ENCODE measurements at regions not wholly inside any gene's neighbourhood (a gene's known extent, or its start where the extent isn't known, plus 50 kb on each side); places are given as distances from the start of the nearest gene placed in this dataset.

DNA sequence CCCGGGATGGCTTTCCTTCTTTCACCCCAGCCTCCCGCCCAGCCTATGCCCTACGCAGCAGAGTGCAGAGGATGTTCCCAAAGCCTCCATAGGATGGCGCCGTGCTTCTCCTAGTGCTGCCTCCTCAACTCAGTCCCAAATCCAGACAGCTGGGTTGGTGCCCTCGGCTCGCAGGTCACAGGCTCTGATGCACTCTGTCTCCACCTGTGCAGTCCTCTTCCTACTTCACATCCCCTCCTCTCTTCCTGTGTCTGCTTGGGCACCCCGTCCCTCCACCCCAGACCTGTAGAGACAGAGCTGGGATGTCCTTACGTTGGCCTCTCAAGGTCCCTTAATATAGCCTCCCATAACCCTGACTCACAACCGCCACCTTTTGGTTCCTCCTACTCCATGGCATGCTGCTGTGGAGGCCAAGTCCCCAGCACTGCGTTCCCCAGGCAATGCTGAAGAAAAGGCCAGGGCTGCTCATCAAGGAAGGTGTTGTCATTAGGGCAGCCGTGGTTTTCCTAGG, 314.4 kb downstream of the GADD45G start:
- ATAC-seq (ENCODE audit: poor library complexity) (peak; percentile 93), DNase-seq (peak; percentile 50)
- intact Hi-C loops (cut with DNase I): loop anchor here (5.0 kb wide), 1 partner anchor 178 kb away; no protein-coding TSS in a partner anchor

DNA sequence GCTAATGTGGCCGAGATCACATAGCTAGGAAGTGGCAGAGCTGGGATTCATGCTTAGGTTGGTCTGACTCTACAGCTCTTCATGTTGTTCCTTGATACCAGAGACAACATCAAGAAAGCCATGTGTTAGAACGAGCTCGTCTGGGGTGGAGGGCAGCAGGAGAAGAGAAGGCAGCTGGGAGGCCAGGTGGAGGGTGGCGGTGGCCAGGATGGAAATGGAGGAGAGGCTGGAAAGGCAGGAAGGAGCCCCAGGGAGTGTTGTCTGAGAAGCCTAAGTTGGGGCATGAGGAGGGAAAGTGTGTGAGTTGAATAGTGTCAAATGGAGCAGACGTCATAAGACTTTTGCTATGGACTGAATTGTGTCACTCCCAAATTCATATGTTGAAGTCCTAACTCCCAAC, 315.3 kb downstream of the GADD45G start:
- DNase-seq: no peak
- intact Hi-C loops (cut with DNase I): loop anchor here (10.0 kb wide), 1 partner anchor 315 kb away; the partner anchor contains the start of gene GADD45G

DNA sequence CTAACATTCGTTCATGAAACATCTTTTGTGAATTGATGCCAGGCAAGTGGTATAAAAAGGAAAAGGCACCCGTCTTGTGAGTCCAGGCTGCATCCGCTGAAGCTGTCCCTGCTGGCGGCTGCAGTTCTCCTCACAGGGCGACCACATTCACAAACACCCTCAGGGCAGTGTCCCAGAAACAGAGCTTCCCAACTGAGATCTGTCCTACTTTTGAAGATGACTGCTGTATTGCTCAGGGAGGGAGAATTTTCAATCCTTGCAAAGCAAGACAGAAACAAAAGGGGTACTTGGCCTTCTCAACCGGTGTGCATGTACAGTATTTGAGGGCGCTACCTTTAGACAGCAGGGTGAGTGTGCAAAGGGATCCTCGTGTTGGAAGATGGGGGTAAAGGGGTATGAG, 316.1 kb downstream of the GADD45G start:
- DNase-seq: no peak
- no peak for ATAC-seq (ENCODE audit: poor library complexity)
- intact Hi-C loops (cut with DNase I): loop anchor here (10.0 kb wide), 1 partner anchor 316 kb away; the partner anchor contains the start of gene GADD45G

More for the DNA sequence above, 315.3 kb downstream of the GADD45G start:
- ATAC-seq (ENCODE audit: poor library complexity): no peak

DNA sequence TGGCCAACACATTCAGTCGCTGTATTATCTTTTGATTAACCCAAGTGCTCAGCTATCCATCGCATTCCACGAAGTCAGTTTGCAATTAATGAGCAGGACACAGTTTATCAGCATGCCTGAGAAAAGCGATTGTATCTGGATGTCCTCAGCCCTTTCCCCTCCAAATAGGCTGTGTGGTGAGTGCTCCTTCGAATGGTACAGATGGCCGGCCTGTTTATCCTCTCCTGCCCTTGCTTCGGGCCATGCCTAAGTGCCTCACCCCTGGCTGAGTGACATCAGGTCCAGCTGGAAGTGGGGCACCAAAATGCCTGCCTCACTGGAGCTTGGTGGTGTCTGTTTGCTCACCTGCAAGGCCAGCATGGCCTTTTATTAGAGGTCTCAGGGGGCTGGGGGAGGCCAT, 317.3 kb downstream of the GADD45G start:
- DNase-seq: no peak
- intact Hi-C loops (cut with DNase I): loop anchor here (10.0 kb wide), 1 partner anchor 317 kb away; the partner anchor contains the start of gene GADD45G
- ATAC-seq (ENCODE audit: poor library complexity): no peak

DNA sequence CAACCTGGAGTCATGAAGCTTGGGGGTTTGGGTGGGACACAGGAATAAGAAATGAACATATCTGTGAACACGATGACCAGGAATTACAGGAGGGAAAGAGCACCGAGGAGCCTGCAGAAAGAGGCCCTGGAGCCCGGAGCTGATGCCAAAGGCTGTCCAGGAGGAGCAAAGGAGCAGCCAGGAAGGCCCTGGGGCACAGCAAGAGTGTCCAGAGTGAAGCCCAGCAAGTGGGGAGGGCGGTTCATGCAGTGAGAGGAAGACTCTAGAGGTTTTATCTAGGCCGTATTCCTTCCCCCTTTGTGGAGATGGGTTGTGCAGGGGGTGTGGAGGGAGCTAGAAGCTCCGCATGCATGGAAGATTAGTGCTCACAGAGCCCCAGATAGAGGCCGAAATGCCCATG, 318.4 kb downstream of the GADD45G start:
- ATAC-seq (ENCODE audit: poor library complexity): no peak
- no peak for DNase-seq
- intact Hi-C loops (cut with DNase I): loop anchor here (10.0 kb wide), 1 partner anchor 318 kb away; the partner anchor contains the start of gene GADD45G

DNA sequence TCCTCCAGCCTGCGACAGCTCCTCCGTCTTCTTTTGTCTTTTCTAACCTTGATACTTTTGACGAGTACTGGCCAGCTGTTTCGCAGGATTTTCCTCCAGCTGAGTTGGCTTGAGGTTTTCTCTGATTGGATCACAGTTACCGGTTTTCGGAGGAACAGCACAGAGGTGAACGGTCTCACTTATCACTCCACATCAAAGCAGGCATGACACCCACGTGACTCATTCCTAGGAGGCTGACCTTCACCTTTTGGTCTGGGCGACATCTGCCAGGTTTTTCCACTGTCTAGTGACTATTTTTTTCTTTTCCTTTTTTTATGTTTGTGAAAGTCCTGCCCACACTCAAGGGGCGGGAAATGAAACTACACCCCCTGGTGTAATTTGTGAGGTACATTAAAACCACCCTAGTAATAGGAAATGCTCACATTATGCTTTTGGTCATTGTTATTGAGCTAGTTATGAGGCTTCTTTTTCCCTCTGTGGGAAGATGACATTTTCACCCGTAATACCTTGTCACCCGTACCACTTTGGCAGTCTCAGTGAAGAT, 319.2 kb downstream of the GADD45G start:
- DNase-seq: no peak
- intact Hi-C loops (cut with DNase I): loop anchor here (10.0 kb wide), 1 partner anchor 319 kb away; the partner anchor contains the start of gene GADD45G
- ATAC-seq (ENCODE audit: poor library complexity): no peak

DNA sequence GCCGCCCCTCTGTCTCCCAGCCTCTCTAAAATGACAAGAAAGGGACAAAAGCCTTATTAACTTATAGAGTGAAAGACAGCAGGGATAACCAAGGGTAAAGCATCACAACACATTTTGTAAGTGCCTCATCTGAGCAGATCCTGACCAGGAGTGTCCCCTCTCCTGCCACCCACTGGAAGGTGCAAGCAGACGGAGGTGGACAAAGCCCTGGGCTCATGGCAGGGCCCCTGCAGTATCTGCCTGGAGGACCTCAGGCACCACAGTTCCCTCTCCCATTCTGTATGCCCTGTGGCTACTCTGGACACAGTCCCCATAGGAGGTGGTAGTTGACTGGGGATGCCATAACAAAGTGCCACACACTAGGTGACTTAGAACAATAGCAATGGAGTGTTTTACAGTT, 319.8 kb downstream of the GADD45G start:
- DNase-seq (no peak), ATAC-seq (ENCODE audit: poor library complexity) (no peak)
- intact Hi-C loops (cut with DNase I): loop anchor here (10.0 kb wide), 1 partner anchor 320 kb away; the partner anchor contains the start of gene GADD45G

DNA sequence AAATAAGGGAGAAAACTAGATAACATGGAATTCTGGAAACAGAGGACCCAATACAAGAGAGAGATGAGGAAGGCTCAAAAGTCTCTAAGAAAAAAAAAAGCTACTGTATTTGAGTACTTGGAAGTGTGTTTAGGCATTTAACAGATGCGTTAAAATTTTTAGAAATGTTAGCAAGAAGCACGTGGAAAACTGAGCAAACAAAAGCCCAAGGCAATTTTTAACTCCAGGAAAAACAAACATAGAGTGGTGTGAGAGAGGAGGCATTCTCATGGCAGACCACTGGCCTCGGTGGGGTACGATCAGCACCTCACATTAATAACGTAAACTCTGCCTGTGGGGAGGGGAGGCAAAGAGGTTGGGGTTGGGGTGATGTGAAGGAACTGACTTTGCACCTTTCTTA, 321.4 kb downstream of the GADD45G start:
- intact Hi-C loops (cut with DNase I): loop anchor here (10.0 kb wide), 1 partner anchor 321 kb away; the partner anchor contains the start of gene GADD45G
- DNase-seq (no peak), ATAC-seq (ENCODE audit: poor library complexity) (no peak)

DNA sequence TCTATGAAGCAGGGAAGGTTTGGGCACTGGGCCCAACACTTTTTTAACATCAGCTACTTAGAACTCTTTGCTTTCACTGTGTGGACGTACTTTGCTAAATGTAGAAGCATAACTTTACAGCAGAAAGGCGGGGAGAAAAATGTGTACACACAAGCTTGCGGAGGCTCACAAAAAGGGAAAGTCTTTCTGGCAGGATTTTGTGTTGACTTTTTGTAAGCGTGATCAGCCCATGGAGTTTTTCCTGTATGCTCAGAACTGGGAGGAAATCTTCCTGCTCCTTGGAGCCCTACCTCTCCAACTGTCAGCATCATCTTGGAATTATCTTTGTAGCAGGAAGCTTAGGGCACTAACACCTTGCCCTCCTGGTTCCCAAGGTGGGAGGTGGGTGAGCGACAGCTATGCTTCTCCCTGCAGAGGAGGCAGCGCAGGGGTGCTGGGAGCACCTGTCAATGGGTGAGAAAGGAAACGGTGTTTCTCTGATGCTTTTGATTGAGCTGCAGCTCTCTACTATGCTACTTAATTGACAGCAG, 321.9 kb downstream of the GADD45G start:
- ATAC-seq (ENCODE audit: poor library complexity): no peak
- no peak for DNase-seq
- intact Hi-C loops (cut with DNase I): loop anchor here (10.0 kb wide), 1 partner anchor 322 kb away; the partner anchor contains the start of gene GADD45G

DNA sequence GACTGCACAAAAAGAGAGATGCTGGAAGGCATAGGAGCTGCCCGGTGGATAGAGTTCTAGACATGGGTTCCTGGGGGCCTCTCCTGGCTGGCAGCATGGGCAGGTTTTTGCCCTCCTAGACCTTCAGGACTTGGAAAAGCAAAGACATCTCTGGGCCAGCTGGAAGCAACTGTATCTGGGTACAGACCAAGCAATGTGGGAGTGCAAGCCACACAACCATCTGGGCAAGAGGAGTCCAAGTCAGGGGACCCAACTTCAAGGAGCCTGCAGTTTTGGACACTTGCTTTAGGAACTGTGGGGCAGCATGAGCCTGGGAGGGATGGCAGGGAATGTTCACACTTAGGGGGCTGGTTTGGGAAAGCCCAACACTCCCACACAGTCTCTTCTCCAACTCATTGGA, 323.3 kb downstream of the GADD45G start:
- intact Hi-C loops (cut with DNase I): loop anchor here (10.0 kb wide), 1 partner anchor 323 kb away; the partner anchor contains the start of gene GADD45G
- no peak for ATAC-seq (ENCODE audit: poor library complexity)
- no peak for DNase-seq

DNA sequence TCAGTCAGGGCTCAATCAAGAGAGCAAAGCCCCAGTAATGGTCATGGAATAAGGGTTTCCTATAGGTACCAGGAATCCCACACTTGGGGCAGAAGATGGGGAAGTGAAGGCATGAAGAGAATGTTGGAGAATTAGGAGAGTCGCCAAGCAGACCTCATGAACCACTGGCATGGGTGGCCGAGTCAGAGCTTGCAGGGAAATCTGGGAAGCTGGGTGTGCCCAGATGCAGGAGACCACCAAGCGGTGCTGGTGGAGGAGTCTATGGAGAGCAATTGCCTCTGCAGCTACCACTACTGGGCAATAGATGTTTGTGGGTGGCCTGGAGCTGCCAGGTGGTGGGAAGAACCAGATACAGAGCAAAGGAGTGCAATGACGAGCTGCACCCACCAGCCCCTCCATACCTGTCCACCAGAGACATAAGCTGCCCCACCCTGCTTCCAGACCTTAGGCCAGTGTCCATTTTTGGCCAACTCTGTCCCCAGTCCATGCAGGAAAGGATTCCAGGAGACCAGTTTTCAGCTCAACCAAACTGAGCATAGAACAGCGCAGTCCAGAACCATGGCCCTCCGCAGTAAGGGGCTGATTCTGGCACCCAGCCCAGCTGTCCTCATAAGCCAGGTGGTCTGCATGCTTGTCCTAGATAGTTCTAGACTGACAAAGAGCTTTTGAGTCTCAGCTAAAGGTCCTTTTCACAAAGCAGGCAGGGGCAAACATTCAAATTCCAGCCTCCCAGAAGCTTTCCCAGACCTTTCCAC, 323.9 kb downstream of the GADD45G start:
- DNase-seq: no peak
- intact Hi-C loops (cut with DNase I): loop anchor here (10.0 kb wide), 1 partner anchor 324 kb away; the partner anchor contains the start of gene GADD45G
- no peak for ATAC-seq (ENCODE audit: poor library complexity)

DNA sequence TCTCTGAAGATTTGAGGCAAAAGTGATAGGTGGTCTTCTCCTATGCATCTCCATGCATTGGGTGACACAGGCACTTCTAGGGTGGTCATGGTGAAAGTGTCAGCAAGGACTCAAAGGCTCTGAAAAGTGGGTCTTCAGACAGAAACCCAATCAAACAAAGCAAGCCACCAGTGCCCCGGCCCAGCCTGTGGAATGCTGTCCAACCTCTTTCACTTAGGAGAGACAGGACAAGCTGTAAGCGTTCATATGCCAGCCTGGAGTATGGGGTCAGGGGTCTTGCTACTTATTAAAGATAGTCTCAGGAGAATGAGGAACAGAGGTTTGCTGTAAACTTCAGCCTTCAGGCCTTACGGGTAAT, 324.5 kb downstream of the GADD45G start:
- intact Hi-C loops (cut with DNase I): loop anchor here (10.0 kb wide), 1 partner anchor 324 kb away; the partner anchor contains the start of gene GADD45G
- ATAC-seq (ENCODE audit: poor library complexity) (no peak), DNase-seq (no peak)

DNA sequence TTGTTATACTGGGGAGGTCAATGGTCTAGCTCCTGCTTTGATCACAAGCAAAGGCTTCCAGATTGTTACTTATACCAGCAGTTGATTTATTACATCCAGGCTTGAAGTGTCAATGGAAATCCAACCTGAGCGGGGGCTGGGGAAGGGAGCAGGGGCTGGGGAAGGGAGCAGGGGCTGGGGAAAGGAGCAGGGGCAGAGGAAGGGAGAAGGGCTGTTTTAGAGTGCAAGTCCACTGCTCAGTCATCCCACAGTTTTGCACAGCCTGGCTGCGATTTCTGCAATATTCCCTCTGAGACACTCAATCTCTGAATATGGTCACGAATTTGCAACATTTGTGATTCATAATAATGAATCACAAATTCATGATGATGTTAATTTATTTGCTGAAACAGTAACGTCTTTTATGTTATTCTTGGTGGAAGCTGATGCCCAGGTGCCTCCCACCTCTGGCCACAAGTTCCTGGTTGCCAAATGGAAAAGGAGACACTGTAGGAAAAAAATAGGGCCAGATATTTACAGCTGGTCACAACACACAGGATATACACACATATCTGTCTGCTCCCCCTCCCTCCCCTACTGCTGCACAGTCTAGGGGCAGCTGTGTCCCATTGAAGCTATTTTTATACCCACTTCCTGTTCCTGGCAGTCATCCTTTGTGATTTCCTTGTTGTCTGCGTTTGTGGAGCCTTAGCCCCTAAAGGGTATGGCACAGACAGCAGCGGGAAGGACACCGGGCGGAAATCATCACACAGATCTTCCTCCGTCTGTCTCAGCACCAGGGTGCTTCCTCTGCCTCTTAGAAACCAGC, 325.1 kb downstream of the GADD45G start:
- intact Hi-C loops (cut with DNase I): loop anchor here (5.0 to 10.0 kb wide), 2 partner anchors 72 to 325 kb away; partner anchors contain the start of gene GADD45G
- peak; percentile 80 for ATAC-seq (ENCODE audit: poor library complexity)
- peak; percentile 45 for DNase-seq

DNA sequence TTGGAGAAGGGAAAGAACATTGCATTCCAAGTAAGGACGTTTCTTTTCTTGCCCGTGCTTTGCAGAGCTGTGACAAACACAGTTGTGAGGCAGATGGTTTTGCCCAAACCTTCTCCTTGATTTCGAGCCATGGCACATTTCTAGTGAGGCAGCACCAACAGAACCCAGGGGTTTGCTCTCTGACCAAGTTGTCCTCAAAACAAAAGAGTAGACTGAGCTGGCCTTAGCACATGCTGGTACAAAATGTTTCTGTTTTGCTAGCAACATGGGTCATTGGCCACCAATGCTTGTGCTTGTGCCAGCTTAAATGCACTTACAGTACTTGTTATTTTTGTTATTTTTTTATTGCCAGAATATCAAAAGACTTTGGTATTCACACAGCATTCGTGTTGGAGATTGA, 328.8 kb downstream of the GADD45G start:
- intact Hi-C loops (cut with DNase I): loop anchor here (5.0 kb wide), 1 partner anchor 69 kb away; no protein-coding TSS in a partner anchor
- no peak for DNase-seq
- no peak for ATAC-seq (ENCODE audit: poor library complexity)

DNA sequence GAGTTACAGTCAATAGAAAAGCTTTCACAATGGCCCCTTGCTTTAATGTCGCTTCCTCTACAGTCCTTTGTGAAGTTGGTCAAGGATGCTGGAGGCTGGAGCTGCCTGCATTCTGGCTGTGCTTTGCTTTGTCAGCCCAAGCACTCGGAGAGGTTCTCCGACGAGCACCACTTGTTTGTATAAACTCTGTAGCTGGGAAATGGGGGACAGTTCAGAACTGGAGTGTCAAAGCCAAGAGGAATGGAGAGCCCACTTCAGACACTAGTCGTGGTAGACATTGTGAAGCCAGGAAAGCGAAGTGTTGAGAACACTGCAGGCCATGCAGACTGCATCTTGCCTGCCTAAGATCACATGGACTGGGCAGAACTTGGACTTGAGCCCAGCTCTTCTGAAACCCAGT, 330.3 kb downstream of the GADD45G start:
- intact Hi-C loops (cut with DNase I): no loop called here
- DNase-seq: no peak
- no peak for ATAC-seq (ENCODE audit: poor library complexity)

DNA sequence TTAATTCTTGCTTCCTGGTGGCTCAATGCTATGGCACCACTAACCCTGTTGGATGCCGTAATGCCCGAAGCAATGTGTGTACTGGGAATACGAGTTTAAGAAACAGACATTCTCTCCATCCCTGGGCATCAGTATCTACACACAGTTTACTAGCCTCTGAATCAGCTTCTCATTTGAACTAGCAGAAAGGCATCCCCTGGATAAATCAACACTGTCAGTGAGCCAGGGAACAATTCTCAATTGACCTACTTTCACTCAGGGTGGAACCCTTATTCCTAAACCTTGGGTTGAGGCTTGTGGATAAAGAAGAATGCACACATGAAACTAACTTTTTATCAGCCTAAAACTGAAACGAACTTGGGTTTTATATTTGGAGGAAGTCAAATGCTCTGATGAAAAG, 331.0 kb downstream of the GADD45G start:
- intact Hi-C loops (cut with DNase I): no loop called here
- no peak for DNase-seq
- no peak for ATAC-seq (ENCODE audit: poor library complexity)

DNA sequence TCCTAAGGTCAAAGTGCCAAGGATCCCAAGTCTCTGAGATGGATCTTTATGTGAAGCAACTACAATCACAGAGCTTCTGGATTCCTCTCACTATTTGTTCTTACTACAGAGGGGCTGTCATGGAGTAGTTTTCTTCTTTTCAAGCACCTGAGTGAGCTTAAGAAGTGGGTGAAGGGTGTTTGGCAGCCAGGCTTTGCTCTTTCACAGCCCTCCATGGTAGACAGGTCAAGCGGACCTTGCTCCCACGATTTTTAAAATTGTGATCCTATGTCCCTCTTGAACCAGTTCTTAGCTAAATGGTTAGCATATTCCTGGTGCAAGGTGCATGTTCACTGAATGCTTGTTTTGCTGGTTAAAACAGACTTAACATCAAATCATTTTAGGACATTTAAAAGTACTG, 332.2 kb downstream of the GADD45G start:
- ATAC-seq (ENCODE audit: poor library complexity) (no peak), DNase-seq (no peak)
- intact Hi-C loops (cut with DNase I): no loop called here

DNA sequence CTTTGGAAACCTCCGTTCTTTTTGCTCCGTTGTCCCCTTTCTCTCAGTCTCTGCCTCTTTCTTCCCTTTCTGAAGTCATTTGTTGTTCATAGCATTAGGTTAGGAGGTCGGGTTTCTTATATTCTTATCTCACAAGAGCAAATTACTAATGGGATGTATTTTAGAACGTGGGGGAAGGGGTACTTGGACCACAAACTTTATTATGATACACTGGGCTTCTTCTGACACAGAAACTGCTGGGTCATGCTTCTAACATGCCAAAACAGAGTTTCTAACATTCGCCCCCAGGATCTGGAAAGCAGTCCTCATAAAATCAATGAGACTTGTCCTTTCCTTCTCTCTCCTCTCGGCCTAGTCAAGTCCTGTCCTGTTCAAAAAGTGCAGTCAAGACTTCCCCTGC, 334.4 kb downstream of the GADD45G start:
- intact Hi-C loops (cut with DNase I): no loop called here
- no peak for ATAC-seq (ENCODE audit: poor library complexity)
- no peak for DNase-seq

Measured in Right ventricle myocardium superior (tissue), 1 donor.